22Rv1 (cell line): ENCODE measurements at regions not wholly inside any gene's neighbourhood (a gene's known extent, or its start where the extent isn't known, plus 50 kb on each side); places are given as distances from the start of the nearest gene placed in this dataset.

ENCODE experiments used
- CTCF ChIP-seq: fragments of 450-650 bp; IDR thresholded peaks from 2 replicates; pipeline ENCODE4 v1.5.1; 2017; ENCODE audit warnings: mild to moderate bottlenecking
- ZFX ChIP-seq: fragments of 450-650 bp; IDR thresholded peaks from 2 replicates; pipeline ENCODE4 v1.6.1; 2017; ENCODE audit warnings: antibody characterized with exemption, borderline replicate concordance

- TF ChIP-seq CTCF (no peak), ZFX (no peak)
Observed at GRCh38 chr1:59089036-59089798, 207.7 kb upstream of the FGGY start.
